Mesothelial cell of epicardium (in vitro differentiated cells): ENCODE measurements at regions not wholly inside any gene's neighbourhood (a gene's known extent, or its start where the extent isn't known, plus 50 kb on each side); places are given as distances from the start of the nearest gene placed in this dataset.

Experiments
- DNase-seq, 2 experiments: peaks; one replicate each; pipeline ENCODE4 v3.0.0; 2021; ENCODE audit warnings: low spot score in 2 of 2; ENCODE audit not compliant: unreplicated experiment in 2 of 2
- H3K27ac Mint-ChIP-seq: 2 replicates; pipeline ENCODE4 v1.8.0; 2021; ENCODE audit warnings: mixed read lengths
- H3K27me3 Mint-ChIP-seq: 2 replicates; pipeline ENCODE4 v1.8.0; 2021; ENCODE audit warnings: low read depth, mixed read lengths
- H3K36me3 Mint-ChIP-seq: 2 replicates; pipeline ENCODE4 v1.8.0; 2021; ENCODE audit warnings: mixed read lengths
- H3K4me1 Mint-ChIP-seq: 2 replicates; pipeline ENCODE4 v1.8.0; 2021; ENCODE audit warnings: mixed read lengths
- H3K4me3 Mint-ChIP-seq: 2 replicates; pipeline ENCODE4 v1.8.0; 2021; ENCODE audit warnings: mild to moderate bottlenecking, moderate library complexity, mixed read lengths
- H3K9me3 Mint-ChIP-seq: 2 replicates; pipeline ENCODE4 v1.8.0; 2021; ENCODE audit warnings: mixed read lengths
- TF ChIP-seq, protein P1 (sequence below): fragments of 200-600 bp; sonication (generic); IDR thresholded peaks from one replicate; pipeline ENCODE4 v1.5.0; 2021; ENCODE audit warnings: antibody characterized with exemption; ENCODE audit not compliant: unreplicated experiment

GRCh38 chr15:53251996-53252395 is 461.9 kb upstream of the ONECUT1 start:
- H3K4me3 Mint-ChIP-seq, result peak overlapping the region; percentile 20
- DNase-seq, result no peak
- peaks cover 2% of the 10 kb centered on the region for H3K27me3 Mint-ChIP-seq
- TF ChIP-seq, protein P1, sequence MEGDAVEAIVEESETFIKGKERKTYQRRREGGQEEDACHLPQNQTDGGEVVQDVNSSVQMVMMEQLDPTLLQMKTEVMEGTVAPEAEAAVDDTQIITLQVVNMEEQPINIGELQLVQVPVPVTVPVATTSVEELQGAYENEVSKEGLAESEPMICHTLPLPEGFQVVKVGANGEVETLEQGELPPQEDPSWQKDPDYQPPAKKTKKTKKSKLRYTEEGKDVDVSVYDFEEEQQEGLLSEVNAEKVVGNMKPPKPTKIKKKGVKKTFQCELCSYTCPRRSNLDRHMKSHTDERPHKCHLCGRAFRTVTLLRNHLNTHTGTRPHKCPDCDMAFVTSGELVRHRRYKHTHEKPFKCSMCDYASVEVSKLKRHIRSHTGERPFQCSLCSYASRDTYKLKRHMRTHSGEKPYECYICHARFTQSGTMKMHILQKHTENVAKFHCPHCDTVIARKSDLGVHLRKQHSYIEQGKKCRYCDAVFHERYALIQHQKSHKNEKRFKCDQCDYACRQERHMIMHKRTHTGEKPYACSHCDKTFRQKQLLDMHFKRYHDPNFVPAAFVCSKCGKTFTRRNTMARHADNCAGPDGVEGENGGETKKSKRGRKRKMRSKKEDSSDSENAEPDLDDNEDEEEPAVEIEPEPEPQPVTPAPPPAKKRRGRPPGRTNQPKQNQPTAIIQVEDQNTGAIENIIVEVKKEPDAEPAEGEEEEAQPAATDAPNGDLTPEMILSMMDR, result no peak
- H3K27ac Mint-ChIP-seq, result no peak overlapping the region
- no peaks in the 10 kb centered on the region for H3K36me3 Mint-ChIP-seq
- H3K4me1 Mint-ChIP-seq, result peaks cover 9% of the 10 kb centered on the region
- H3K9me3 Mint-ChIP-seq, result no peaks in the 10 kb centered on the region

GRCh38 chr15:53251523-53251922 is 461.4 kb upstream of the ONECUT1 start:
- H3K36me3 Mint-ChIP-seq, result no peaks in the 10 kb centered on the region
- H3K4me1 Mint-ChIP-seq, result peaks cover 9% of the 10 kb centered on the region
- H3K27me3 Mint-ChIP-seq, result peaks cover 3% of the 10 kb centered on the region
- TF ChIP-seq, protein P1, result no peak
- DNase-seq, result no peak
- H3K9me3 Mint-ChIP-seq, result no peaks in the 10 kb centered on the region
- no peak overlapping the region for H3K27ac Mint-ChIP-seq
- H3K4me3 Mint-ChIP-seq, result no peak overlapping the region

GRCh38 chr15:53247041-53247708 is 457.0 kb upstream of the ONECUT1 start:
- no peaks in the 10 kb centered on the region for H3K36me3 Mint-ChIP-seq
- peaks cover 4% of the 10 kb centered on the region for H3K4me1 Mint-ChIP-seq
- no peak for DNase-seq
- no peaks in the 10 kb centered on the region for H3K9me3 Mint-ChIP-seq
- H3K27me3 Mint-ChIP-seq, result peaks cover 9% of the 10 kb centered on the region
- TF ChIP-seq, protein P1, result no peak
- no peak overlapping the region for H3K4me3 Mint-ChIP-seq
- no peak overlapping the region for H3K27ac Mint-ChIP-seq

DNA sequence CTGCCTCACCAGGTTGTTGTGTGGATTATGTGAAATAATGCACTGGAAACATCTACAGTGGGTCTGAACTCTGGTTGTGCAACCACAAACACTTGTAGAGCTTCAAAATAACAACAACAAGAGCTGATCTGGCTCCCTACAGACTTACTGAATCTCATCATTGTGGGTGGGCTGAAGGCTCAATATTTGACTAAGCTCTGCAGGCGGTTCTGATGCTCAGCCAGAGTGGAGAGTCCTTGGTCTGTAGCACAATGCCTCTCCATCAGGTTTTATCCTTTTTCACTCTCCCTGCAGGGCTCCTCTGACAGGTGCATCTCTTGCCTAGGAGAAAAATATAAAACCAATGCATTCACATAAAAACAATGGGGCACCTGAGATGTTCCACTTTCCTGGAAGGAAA is 456.3 kb upstream of the ONECUT1 start:
- H3K27ac Mint-ChIP-seq, result no peak overlapping the region
- H3K9me3 Mint-ChIP-seq, result no peaks in the 10 kb centered on the region
- H3K4me1 Mint-ChIP-seq, result no peaks in the 10 kb centered on the region
- no peak for DNase-seq
- H3K36me3 Mint-ChIP-seq, result no peaks in the 10 kb centered on the region
- no peak overlapping the region for H3K4me3 Mint-ChIP-seq
- TF ChIP-seq, protein P1, result no peak
- peaks cover 9% of the 10 kb centered on the region for H3K27me3 Mint-ChIP-seq

GRCh38 chr15:53233801-53234200 is 443.7 kb upstream of the ONECUT1 start:
- H3K27me3 Mint-ChIP-seq, result peaks cover 16% of the 10 kb centered on the region
- TF ChIP-seq, protein P1, result no peak
- H3K9me3 Mint-ChIP-seq, result no peaks in the 10 kb centered on the region
- no peak overlapping the region for H3K27ac Mint-ChIP-seq
- H3K4me1 Mint-ChIP-seq, result no peaks in the 10 kb centered on the region
- no peak for DNase-seq
- H3K4me3 Mint-ChIP-seq, result no peak overlapping the region
- H3K36me3 Mint-ChIP-seq, result no peaks in the 10 kb centered on the region
